A549 (cell line): ENCODE measurements at regions not wholly inside any gene's neighbourhood (a gene's known extent, or its start where the extent isn't known, plus 50 kb on each side); places are given as distances from the start of the nearest gene placed in this dataset.

Experiments
- ATAC-seq, 2 experiments: fragments of 200-7000 bp in 1 of 2; fragments of >200 bp in 1 of 2; cut with Nextera tagmentation in 1 of 2; cut with Tn5 transposase in 1 of 2; 3 replicates each; pipeline versions ENCODE4 v1.8.0 to v1.9.1; 2018 to 2020; ENCODE audit warnings: mild to moderate bottlenecking in 1 of 2, moderate library complexity in 1 of 2
- CTCF ChIA-PET: fragments of 300-600 bp; sonication (Branson Sonifier 250); formaldehyde crosslinking; extraction: SDS; loops from one replicate; lab custom pipeline; 2021; ENCODE audit warnings: antibody characterized with exemption, inconsistent platforms; lab: Yijun Ruan, JAX
- POLR2A ChIA-PET: fragments of 350-600 bp; formaldehyde crosslinking; extraction: SDS; loops from one replicate; lab custom pipeline; 2021; ENCODE audit warnings: antibody characterized with exemption, inconsistent platforms; lab: Yijun Ruan, JAX
- DNase-seq, 2 experiments: peaks; one replicate each; pipeline versions ENCODE4 v3.0.0 to v3.0.0-alpha.2; 2011 to 2016; ENCODE audit warnings: low read depth in 1 of 2, low spot score in 1 of 2
- FAIRE-seq: peaks from 2 replicates; lab custom pipeline; 2011; peaks lifted over from hg19 to GRCh38; lab: Jason Lieb, UNC
- H3K27ac ChIP-seq, 2 experiments: fragments of >200 bp; sonication (Bioruptor Twin); formaldehyde crosslinking; 3 replicates each; pipeline ENCODE4 v1.5.1; 2016 to 2017
- H3K4me1 ChIP-seq: fragments of >200 bp; sonication (Bioruptor Twin); formaldehyde crosslinking; 3 replicates; pipeline ENCODE4 v1.6.1; 2016
- H3K4me2 ChIP-seq: fragments of >200 bp; sonication (Bioruptor Twin); formaldehyde crosslinking; 3 replicates; pipeline ENCODE4 v1.6.1; 2016
- H3K4me3 ChIP-seq: fragments of >200 bp; sonication (Bioruptor Twin); formaldehyde crosslinking; 3 replicates; pipeline ENCODE4 v1.5.1; 2016
- H3K9me3 ChIP-seq: fragments of >200 bp; sonication (Bioruptor Twin); formaldehyde crosslinking; 3 replicates; pipeline ENCODE4 v1.6.1; 2016
- BCL3 ChIP-seq: fragments of >200 bp; sonication (Bioruptor Twin); formaldehyde crosslinking; IDR thresholded peaks from 3 replicates; pipeline ENCODE4 v1.6.1; 2016
- BHLHE40 ChIP-seq: IDR thresholded peaks from 2 replicates; pipeline ENCODE4 v1.6.1; 2012; ENCODE audit warnings: low read depth, low read length, inconsistent platforms
- CBX2 ChIP-seq: fragments of 200-600 bp; sonication (generic); IDR thresholded peaks from 2 replicates; pipeline ENCODE4 v1.6.1; 2016; ENCODE audit warnings: low read depth, mild to moderate bottlenecking, borderline replicate concordance
- CEBPB ChIP-seq, 2 experiments: fragments of >200 bp in 1 of 2; sonication (Bioruptor Twin) in 1 of 2; formaldehyde crosslinking in 1 of 2; IDR thresholded peaks; 2 replicates each; pipeline ENCODE4 v1.6.1; 2012 to 2016
- CHD4 ChIP-seq: fragments of 200-600 bp; sonication (generic); IDR thresholded peaks from 2 replicates; pipeline ENCODE4 v1.6.1; 2016; ENCODE audit warnings: antibody characterized with exemption, mild to moderate bottlenecking, borderline replicate concordance
- EHF ChIP-seq: fragments of 250-450 bp; sonication (Bioruptor Pico); IDR thresholded peaks from 2 replicates; pipeline ENCODE4 v1.5.0; 2020; ENCODE audit warnings: mild to moderate bottlenecking
- EHMT2 ChIP-seq: fragments of 200-600 bp; sonication (generic); IDR thresholded peaks from 2 replicates; pipeline ENCODE4 v1.6.1; 2016; ENCODE audit warnings: antibody characterized with exemption, low read depth, mild to moderate bottlenecking, moderate library complexity
- ELK1 ChIP-seq: fragments of 150-350 bp; IDR thresholded peaks from 2 replicates; pipeline ENCODE4 v1.6.1; 2014; ENCODE audit warnings: low read depth, mild to moderate bottlenecking, low read length
- EP300 ChIP-seq, 2 experiments: fragments of >200 bp; sonication (Bioruptor Twin); formaldehyde crosslinking; IDR thresholded peaks; 2 replicates in 1 of 2; 3 replicates in 1 of 2; pipeline ENCODE4 v1.6.1; 2016 to 2017
- ESRRA ChIP-seq: fragments of 150-350 bp; IDR thresholded peaks from 2 replicates; pipeline ENCODE4 v1.6.1; 2014; ENCODE audit warnings: mild to moderate bottlenecking, low read length, borderline replicate concordance
- FOSB ChIP-seq: fragments of 250-450 bp; sonication (Bioruptor Pico); IDR thresholded peaks from 2 replicates; pipeline ENCODE4 v1.5.0; 2020; ENCODE audit warnings: mild to moderate bottlenecking, moderate library complexity
- FOSL2 ChIP-seq, 2 experiments: fragments of 450-650 bp in 1 of 2; fragments of >200 bp in 1 of 2; sonication (Bioruptor Twin) in 1 of 2; formaldehyde crosslinking; IDR thresholded peaks; 2 replicates each; pipeline versions ENCODE4 v1.5.0 to v1.6.1; 2016 to 2020; ENCODE audit warnings: mild to moderate bottlenecking in 1 of 2, moderate library complexity in 1 of 2
- FOXS1 ChIP-seq: fragments of 250-450 bp; sonication (Bioruptor Pico); IDR thresholded peaks from 2 replicates; pipeline ENCODE4 v1.5.0; 2020; ENCODE audit warnings: mild to moderate bottlenecking, moderate library complexity
- HDAC2 ChIP-seq: fragments of 200-600 bp; sonication (generic); IDR thresholded peaks from 2 replicates; pipeline ENCODE4 v1.6.1; 2016
- HMGXB4 ChIP-seq: fragments of 250-450 bp; sonication (Bioruptor Pico); IDR thresholded peaks from 2 replicates; pipeline ENCODE4 v1.5.0; 2021; ENCODE audit warnings: mild to moderate bottlenecking, moderate library complexity, borderline replicate concordance
- HOXB13 ChIP-seq: fragments of 250-450 bp; sonication (Bioruptor Pico); IDR thresholded peaks from 2 replicates; pipeline ENCODE4 v1.5.0; 2020; ENCODE audit warnings: low read depth, mild to moderate bottlenecking, moderate library complexity
- HOXB5 ChIP-seq: fragments of 250-450 bp; sonication (Bioruptor Pico); IDR thresholded peaks from 2 replicates; pipeline ENCODE4 v1.5.0; 2020; ENCODE audit warnings: mild to moderate bottlenecking, moderate library complexity
- JUN ChIP-seq, 2 experiments: fragments of >200 bp; sonication (Bioruptor Twin); formaldehyde crosslinking; IDR thresholded peaks; 2 replicates in 1 of 2; 3 replicates in 1 of 2; pipeline ENCODE4 v1.6.1; 2016 to 2017
- MAX ChIP-seq: IDR thresholded peaks from 2 replicates; pipeline ENCODE4 v1.6.1; 2012
- MAZ ChIP-seq: fragments of 150-350 bp; IDR thresholded peaks from 2 replicates; pipeline ENCODE4 v1.6.1; 2014; ENCODE audit warnings: antibody characterized with exemption, low read depth, low read length, borderline replicate concordance
- NR3C1 ChIP-seq: fragments of >200 bp; sonication (Bioruptor Twin); formaldehyde crosslinking; IDR thresholded peaks from 3 replicates; pipeline ENCODE4 v1.6.1; 2017
- POLR2A ChIP-seq: IDR thresholded peaks from 2 replicates; pipeline ENCODE4 v1.6.1; 2012; ENCODE audit warnings: mild to moderate bottlenecking, low read length
- RFX5 ChIP-seq: fragments of 450-650 bp; IDR thresholded peaks from 2 replicates; pipeline ENCODE4 v1.7.1; 2014; ENCODE audit warnings: antibody characterized with exemption, mild to moderate bottlenecking, moderate library complexity
- RNF2 ChIP-seq: fragments of 200-600 bp; sonication (generic); IDR thresholded peaks from 2 replicates; pipeline ENCODE4 v1.6.1; 2016; ENCODE audit warnings: low read depth, mild to moderate bottlenecking, antibody characterized with exemption, moderate library complexity, borderline replicate concordance
- TP53 ChIP-seq: fragments of 250-450 bp; sonication (Bioruptor Pico); IDR thresholded peaks from 2 replicates; pipeline ENCODE4 v1.5.0; 2021; ENCODE audit warnings: mild to moderate bottlenecking, moderate library complexity
- ZC3H11A ChIP-seq: fragments of 450-650 bp; IDR thresholded peaks from 2 replicates; pipeline ENCODE4 v1.6.1; 2014; ENCODE audit warnings: antibody characterized with exemption, mild to moderate bottlenecking
- ZFP36 ChIP-seq: fragments of 450-650 bp; IDR thresholded peaks from 2 replicates; pipeline ENCODE4 v1.6.1; 2014; ENCODE audit warnings: borderline replicate concordance; ENCODE audit not compliant: partially characterized antibody
- ZNF302 ChIP-seq: fragments of 250-450 bp; sonication (Bioruptor Pico); IDR thresholded peaks from 2 replicates; pipeline ENCODE4 v1.9.0; 2021; ENCODE audit warnings: inconsistent platforms, mild to moderate bottlenecking, moderate library complexity
- ZSCAN20 ChIP-seq: fragments of 250-450 bp; sonication (Bioruptor Pico); IDR thresholded peaks from 2 replicates; pipeline ENCODE4 v1.8.0; 2022; ENCODE audit warnings: mild to moderate bottlenecking, moderate library complexity
- WGBS: methylation state at CpG from one replicate; pipeline ENCODE4 v1.1.6; 2017; ENCODE audit errors: missing lambda C conversion rate; 5-methylcytosine and 5-hydroxymethylcytosine counted together
- TF ChIP-seq, protein P1 (sequence below): IDR thresholded peaks from 2 replicates; pipeline ENCODE4 v1.6.1; 2012

DNA sequence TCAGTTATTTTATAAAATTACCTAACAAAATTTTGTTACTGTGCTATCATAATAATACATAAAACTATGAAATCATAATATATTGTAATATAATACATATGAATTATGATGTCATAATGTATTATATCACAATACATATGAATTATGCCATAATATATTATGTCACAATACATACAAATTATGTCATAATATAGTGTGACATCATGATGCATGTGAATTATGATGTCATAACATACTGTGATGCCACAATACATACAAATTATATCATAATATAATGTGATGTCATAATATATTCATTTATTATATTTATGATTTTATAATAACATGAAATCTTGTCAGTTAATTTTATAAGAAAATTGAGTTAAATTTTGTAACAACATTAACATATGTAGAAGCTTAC is 2021.6 kb downstream of the TP53TG3F start:
- H3K4me1 ChIP-seq, result no peaks in the 10 kb centered on the region
- H3K4me3 ChIP-seq, result no peak overlapping the region
- H3K4me2 ChIP-seq, result no peak overlapping the region
- no peak for ATAC-seq
- ChIA-PET CTCF (no interaction called here), POLR2A (no interaction called here)
- DNase-seq, result no peak
- no peak overlapping the region for H3K27ac ChIP-seq
- TF ChIP-seq FOXS1 (CRISPR knock-in tag) (no peak), HOXB13 (CRISPR knock-in tag) (no peak), EP300 (IDR thresholded peaks at IDR 0.05) (no peak), EHMT2 (no peak), MAX (no peak), EHF (no peak)
- no peak for FAIRE-seq
- H3K9me3 ChIP-seq, result no peaks in the 10 kb centered on the region

DNA sequence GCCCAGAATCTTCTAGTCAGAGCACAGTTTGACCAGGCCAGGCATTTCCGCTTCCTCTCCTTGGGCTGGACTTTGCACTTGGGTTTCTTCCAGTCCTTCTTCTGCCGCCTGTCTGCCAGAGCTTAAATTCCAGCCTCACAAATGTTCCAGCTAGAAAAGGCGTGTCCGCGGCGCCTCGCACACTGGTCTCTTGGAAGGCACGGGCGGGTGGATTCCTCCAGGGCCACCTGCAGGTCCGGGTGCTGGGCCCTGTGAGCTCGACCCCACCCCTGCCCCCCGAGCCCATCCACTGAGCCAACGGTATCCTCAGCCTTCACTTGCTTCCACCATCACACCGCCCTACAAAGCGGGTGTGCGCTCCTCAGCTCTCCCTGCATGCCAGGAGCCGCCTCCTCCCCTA is 2026.5 kb downstream of the TP53TG3F start:
- CTCF ChIA-PET, result no interaction called here

GRCh38 chr16:35492225-35492624 is 2032.8 kb downstream of the TP53TG3F start:
- ChIA-PET CTCF (no interaction called here), POLR2A (no interaction called here)
- Histone ChIP-seq H3K9me3 (no peaks in the 10 kb centered on the region), H3K4me3 (no peak overlapping the region), H3K27ac (no peak overlapping the region), H3K4me1 (no peaks in the 10 kb centered on the region), H3K4me2 (no peak overlapping the region)
- TF ChIP-seq FOSB (CRISPR knock-in tag) (no peak), RFX5 (no peak), ZFP36 (no peak), ELK1 (no peak), NR3C1 (no peak), ESRRA (no peak), ZC3H11A (no peak), CBX2 (no peak), TP53 (CRISPR knock-in tag) (no peak), BHLHE40 (no peak), EHMT2 (no peak)
- TF ChIP-seq, protein P1, sequence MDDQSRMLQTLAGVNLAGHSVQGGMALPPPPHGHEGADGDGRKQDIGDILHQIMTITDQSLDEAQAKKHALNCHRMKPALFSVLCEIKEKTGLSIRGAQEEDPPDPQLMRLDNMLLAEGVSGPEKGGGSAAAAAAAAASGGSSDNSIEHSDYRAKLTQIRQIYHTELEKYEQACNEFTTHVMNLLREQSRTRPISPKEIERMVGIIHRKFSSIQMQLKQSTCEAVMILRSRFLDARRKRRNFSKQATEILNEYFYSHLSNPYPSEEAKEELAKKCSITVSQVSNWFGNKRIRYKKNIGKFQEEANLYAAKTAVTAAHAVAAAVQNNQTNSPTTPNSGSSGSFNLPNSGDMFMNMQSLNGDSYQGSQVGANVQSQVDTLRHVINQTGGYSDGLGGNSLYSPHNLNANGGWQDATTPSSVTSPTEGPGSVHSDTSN, result no peak
- no peak for FAIRE-seq
- no peak for ATAC-seq
- DNase-seq, result no peak
- 25% methylated on average over 16 of the region's 28 CpGs for WGBS

More for the DNA sequence above, 2026.5 kb downstream of the TP53TG3F start:
- H3K4me2 ChIP-seq, result no peak overlapping the region
- ATAC-seq, result no peak
- POLR2A ChIA-PET, result no interaction called here
- no peak overlapping the region for H3K4me3 ChIP-seq
- TF ChIP-seq NR3C1, result no peak
- TF ChIP-seq CHD4, result no peak
- no peak for TF ChIP-seq BCL3
- TF ChIP-seq FOSL2 (IDR thresholded peaks at IDR 0.05), result no peak
- TF ChIP-seq FOSL2 (CRISPR knock-in tag; IDR thresholded peaks at IDR 0.05), result no peak
- TF ChIP-seq MAX, result no peak
- TF ChIP-seq, protein P1, result no peak
- TF ChIP-seq MAZ, result no peak
- TF ChIP-seq CEBPB (IDR thresholded peaks at IDR 0.05), result no peak
- no peak for TF ChIP-seq HOXB5 (CRISPR knock-in tag)
- TF ChIP-seq HDAC2, result no peak
- TF ChIP-seq RNF2, result no peak
- TF ChIP-seq ZSCAN20 (CRISPR knock-in tag), result no peak
- TF ChIP-seq POLR2A, result no peak
- no peak for TF ChIP-seq HMGXB4 (CRISPR knock-in tag)
- TF ChIP-seq JUN (IDR thresholded peaks at IDR 0.05), result no peak
- TF ChIP-seq BHLHE40, result no peak
- no peak for TF ChIP-seq ZNF302 (CRISPR knock-in tag)
- 21% methylated on average over 6 of the region's 17 CpGs for WGBS
- H3K27ac ChIP-seq, result no peak overlapping the region
- no peak for FAIRE-seq
- no peaks in the 10 kb centered on the region for H3K9me3 ChIP-seq
- DNase-seq, result no peak
- no peaks in the 10 kb centered on the region for H3K4me1 ChIP-seq
